Frontal cortex (tissue), 3 donors: ENCODE measurements at regions not wholly inside any gene's neighbourhood (a gene's known extent, or its start where the extent isn't known, plus 50 kb on each side); places are given as distances from the start of the nearest gene placed in this dataset.

Experiments
- DNase-seq, 2 donors: peaks; one replicate each; pipeline ENCODE4 v3.0.0; 2012; ENCODE audit warnings: low spot score in 2 of 2
- FAIRE-seq: peaks from 2 replicates; lab custom pipeline; 2012; peaks lifted over from hg19 to GRCh38; lab: Jason Lieb, UNC
- donor health status: control.
- donor health status: control.
- donor health status: control.

DNA sequence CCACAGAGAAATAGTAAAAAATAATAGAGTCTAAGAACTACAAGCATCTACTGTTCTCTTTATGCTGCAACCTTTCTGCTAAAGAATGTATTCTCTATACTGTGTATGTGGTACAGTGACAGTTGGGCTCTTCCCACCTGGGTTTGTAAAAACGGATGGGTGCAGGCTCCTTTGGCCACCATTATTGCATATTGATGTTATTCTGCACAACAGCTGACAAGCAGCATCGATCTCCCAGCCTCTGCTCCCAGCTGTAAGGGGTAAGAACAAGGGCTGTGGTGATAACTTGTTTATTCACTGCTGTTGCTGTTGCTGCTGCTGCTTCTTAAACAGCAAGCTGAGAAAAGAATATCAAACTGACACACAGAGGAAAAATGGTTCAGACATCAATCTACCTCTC lies 56.1 kb downstream of the KCNRG start:
- FAIRE-seq = no peak
- no peak for DNase-seq

DNA sequence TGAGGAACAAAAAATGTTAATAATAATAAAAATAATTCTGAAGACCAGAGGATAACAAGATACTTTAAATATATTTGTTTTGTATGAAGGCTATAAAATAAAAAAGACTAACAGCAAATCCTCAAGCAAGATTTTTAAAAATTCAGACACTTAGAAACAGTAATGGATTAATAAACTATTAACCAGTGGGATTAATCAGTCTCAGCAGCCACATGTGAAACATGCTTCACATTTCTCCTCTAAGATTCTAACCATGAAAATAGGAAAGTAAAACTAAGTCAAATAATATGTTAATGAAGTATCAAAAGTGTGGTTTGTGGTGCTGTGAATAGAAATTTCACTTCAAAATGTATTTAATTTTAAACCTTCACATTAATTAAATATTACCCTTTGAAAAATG lies 57.4 kb downstream of the KCNRG start:
- FAIRE-seq (no peak), DNase-seq (no peak)

DNA sequence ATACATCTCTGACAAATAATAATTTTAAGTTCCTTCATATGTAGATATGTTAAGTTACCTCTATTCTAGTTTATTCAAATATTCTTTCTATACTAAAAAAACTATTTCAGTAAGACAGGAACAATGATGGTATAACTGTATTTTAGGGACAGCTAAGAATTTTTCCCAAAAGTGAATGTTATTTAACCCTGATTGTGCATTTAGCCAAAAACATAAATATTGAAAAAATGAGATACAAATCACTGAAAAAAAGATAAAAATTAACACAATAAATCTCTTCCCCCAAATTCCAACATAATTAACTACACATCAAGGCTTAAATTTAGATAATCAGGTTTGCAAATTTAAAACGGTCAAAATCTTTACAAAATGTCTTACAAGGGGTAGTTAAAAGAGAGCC lies 58.1 kb downstream of the KCNRG start:
- DNase-seq = no peak
- no peak for FAIRE-seq

GRCh38 chr13:50074843-50075242 lies 59.6 kb downstream of the KCNRG start:
- no peak for FAIRE-seq

DNA sequence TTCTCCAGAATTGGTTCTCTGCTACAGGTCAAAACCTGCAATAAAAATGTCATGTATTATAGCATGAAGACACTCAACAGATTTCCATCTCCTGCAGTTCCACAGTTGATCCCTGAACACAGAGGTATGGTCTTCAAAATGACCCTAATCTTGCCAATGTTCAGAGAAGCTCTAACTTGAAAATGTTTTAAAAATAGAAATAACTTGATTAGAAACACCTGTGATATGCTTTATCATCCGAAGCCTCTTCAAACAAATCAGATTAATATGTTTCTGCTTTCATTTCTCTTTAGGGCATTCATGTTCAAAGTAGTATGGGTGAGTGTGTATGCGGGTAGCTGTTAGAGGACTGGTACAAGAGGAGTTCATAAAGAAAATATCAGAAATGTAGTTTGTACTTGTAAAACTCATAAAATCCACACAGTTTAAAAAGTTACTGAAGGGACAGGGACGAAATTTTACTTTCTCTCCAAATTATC lies 60.4 kb downstream of the KCNRG start:
- FAIRE-seq = no peak
- no peak for DNase-seq

More at GRCh38 chr13:50074843-50075242, 59.6 kb downstream of the KCNRG start:
- no peak for DNase-seq

- FAIRE-seq = no peak
- no peak for DNase-seq
Measured at GRCh38 chr13:50077431-50077830, 62.2 kb downstream of the KCNRG start.

GRCh38 chr13:50078231-50078894 lies 63.1 kb downstream of the KCNRG start:
- FAIRE-seq (no peak), DNase-seq (no peak)

DNA sequence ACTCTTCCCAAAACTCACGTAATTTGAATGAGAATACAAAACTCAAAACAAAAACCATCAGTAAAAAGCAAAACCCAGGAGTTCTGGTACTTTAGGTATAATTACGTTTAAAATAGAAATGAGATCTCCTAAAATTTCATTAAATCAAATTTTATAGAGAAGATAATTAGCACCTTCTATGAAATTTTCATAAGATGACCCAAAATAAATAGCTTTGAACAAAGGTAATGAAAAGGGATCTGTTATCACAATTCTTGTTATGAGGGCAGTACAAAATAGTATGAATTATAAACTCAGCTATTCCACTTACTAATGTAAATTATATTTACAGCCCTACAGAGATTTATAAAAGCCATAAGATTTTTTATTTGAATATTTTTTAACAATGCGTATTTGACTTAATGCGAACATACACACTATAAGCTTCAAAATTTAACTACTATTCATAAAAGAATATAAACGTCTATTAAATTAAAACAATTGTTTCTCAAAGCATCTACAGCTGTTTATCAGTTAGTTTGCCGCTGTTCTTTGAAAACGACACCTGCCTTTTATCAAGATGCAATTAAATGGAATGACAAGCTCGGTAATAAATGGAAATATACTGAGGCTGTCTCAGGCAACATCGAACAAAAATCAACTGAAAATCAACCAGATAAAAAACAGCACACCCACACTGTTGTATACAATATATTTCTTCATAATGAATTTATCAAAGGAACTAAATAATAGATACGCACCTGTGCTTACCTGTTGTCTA lies 63.8 kb downstream of the KCNRG start:
- DNase-seq (no peak), FAIRE-seq (no peak)

DNA sequence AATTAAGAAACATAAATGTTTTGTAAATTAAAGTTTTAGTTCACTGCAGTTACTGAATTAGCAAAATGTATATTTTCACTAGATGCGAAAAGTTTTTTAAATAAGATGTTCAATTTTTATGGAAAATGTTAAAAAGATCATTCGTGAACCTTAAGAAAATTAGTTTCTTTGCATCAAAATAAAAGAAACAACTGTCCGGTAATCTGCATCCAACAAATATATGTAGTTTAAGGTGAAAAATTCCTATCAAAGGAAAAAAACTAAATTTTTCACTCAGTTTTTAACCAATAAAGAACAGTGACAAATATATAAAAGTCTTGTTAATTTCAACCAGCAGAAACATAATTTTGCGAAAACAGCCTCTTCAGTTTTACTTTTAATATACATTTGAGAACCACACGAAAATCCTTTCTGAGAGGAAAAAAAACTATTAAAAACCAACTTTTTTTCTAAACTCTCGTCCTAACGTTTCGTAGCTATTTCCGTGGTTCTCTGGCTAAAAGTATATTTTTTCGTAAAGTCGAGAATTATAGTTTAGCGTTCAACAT lies 64.5 kb downstream of the KCNRG start:
- DNase-seq = no peak

DNA sequence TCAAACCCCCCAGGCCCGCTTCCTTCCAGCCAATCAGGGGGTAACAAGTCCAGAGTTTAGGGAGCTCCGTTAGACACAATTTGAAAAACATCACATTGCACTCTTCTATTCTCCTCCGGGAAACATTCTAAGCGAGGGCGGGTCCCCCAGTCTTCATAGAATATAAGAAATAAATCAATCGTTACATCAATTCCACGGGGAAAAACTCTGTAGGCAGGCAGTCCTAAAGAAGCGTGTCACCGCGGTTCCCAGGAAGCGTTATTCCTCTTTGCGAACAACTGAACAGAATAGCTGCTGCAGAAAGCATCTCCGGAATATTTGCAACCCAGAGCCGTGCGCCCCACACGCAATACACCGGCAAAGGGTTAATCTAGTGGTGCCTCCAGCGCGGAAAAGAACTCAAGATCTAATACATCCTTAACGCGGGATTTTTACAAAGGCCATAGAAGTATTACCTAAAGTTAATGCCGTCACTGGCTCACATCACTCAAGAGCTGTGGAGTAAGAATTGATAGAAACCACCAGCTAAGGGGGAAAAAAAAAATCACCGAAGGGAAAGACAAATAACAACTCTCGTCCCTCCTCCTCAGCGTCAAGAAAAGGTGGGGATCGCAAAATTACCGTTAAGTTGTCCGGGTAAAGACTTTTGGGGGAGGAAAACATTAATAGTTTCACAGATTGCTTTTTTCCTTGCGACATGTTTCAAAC lies 65.1 kb downstream of the KCNRG start:
- FAIRE-seq (no peak), DNase-seq (no peak)

More for the DNA sequence above, 64.5 kb downstream of the KCNRG start:
- FAIRE-seq = peak; percentile 66

DNA sequence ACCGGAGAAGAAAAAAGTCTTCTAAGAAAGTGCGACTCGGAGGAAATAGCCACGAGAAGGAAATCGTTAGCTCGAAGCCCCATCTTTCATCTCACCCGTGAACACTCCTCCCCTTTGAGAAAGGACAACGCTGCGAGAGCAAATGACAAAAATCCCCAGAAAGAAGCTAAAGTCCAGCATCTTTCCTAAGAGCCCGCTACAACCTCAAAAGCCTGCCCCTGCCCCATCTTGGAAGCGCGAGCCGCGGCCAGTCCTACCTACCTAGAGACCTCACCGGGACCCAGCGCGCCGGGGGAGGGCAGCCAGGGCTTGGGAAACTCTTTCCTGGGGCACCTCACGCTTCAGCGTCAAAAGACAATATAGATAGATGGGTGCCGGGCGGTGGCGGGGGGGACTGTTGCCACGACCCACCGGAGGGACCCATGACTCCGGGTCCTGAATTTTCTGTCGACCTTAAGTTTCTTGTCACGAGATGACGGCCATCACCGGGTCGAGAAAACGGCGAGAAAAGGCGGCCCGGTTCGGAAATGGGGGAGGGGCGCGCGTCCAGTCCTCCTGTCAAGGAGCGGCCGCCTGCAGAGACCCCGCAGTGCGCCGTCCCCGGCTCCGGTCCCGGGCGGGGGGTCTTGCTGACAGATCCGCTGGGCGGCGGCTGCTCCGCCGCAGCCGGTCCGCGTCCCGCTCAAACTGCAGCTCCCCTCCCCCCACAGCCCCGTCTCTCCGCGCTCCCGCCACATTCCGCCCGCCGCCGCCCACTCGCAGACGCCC lies 65.9 kb downstream of the KCNRG start:
- DNase-seq (peak; percentile 19 to 23), FAIRE-seq (no peak)

DNA sequence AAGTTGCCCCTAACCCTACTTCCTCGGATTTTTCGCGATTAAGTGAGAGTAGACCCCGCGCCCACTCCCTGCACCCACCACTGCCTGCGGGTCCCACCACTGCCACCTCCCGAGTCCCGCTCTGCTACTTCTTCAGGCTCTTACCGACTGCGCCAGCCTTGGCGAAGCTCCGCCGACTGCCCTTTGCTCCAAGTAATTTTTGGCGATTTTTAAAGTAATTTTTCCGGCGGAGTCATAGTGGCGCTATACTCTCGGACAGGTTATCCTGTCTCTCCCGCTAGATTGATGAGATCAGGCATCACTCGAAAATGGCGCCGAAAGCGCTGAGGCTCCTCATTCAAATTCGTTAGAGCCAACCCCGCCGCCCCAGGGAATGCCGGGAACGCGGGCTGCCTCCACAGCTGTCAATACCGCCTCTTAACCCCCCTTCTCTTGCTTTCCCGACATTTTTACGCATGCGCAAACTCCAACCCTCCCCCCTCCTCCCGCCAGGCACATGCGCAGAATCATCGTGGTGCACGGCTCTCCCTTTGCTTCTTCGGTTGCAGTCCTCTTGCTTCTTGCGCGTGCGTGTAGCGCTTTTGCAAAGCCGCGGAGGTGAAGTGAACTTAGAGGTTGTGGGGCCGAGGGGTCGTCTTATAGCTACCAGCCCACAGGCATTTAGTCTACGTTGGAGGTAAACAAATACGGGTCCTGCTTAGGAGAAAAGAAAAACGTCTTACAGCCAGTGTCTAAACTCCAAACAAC lies 66.6 kb downstream of the KCNRG start:
- FAIRE-seq = peak; percentile 51
- DNase-seq = peak; percentile 82 to 86

GRCh38 chr13:50082426-50083281 lies 67.4 kb downstream of the KCNRG start:
- no peak for FAIRE-seq
- DNase-seq = peak in 1 of 2 donors; percentile 22

- DNase-seq = peak in 1 of 2 donors; percentile 25
- peak; percentile 82 for FAIRE-seq
Measured at GRCh38 chr13:50085063-50085462, 69.8 kb downstream of the KCNRG start.

DNA sequence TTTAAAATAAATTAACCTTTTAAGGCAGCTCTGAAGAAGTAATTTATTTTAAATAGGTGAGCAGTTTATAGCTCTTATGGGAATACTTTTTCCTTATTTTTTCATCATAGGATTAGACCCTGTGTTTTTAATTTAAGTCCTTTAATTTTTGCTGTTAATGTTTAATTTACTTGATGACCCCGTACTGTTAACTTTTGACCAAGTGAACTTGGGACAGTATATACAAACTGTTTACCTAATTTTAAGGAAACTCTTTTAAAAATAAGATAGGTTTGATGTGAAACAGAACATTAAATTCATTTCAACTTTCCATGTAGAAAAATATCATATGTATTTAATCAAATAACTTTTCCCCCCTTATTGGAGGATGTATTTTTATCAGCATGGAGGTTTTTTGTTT lies 74.4 kb downstream of the KCNRG start:
- FAIRE-seq = no peak

DNA sequence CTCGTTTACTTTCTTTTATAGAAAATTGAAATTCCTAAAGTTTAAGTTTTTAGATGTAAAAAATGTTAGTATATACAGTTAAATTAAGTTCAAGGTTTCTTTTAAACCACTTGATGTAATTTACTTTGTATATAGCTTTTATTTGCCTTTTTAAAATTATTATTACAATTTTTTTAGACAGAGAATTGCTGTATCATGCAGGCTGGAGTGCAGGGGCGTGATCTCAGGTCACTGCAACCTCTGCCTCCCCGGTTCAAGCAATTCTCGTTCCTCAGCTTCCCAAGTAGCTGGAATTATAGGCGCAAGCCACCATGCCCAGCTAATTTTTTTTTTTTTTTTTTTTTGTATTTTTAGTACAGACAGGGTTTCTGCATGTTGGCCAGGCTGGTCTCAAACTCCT lies 75.0 kb downstream of the KCNRG start:
- FAIRE-seq = peak; percentile 56
- no peak for DNase-seq

More for the DNA sequence above, 74.4 kb downstream of the KCNRG start:
- DNase-seq = no peak

DNA sequence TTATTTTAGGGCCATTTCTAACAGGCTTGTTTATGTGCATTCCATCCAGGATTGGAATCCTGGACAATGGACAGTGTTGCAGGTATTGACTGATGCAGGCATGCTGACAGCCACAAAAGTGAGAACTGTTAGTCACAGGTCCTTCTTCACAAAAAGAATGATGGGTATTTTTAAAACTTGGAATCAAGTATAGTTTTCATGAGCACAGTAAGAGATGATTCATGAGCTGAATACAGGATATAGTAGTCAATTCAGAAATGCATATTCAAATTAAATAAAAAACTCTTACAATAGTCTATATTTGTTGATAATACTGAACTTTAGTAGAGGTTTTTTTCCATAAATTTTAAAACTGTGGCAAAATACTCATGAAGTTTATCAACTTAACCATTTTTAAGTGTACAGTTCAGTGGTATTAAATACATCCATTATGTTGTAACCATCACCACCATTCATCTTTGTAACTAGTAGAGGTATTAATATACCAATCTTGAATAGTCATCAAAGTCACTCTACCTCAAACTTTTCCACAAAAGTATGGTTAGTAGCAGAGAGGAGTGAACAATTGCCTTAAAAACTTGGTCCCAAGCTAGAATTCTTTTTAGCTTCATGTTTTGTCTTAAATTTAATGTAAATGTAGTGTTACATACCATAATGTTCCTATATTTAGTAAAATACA lies 79.5 kb downstream of the KCNRG start:
- no peak for DNase-seq
- no peak for FAIRE-seq

DNA sequence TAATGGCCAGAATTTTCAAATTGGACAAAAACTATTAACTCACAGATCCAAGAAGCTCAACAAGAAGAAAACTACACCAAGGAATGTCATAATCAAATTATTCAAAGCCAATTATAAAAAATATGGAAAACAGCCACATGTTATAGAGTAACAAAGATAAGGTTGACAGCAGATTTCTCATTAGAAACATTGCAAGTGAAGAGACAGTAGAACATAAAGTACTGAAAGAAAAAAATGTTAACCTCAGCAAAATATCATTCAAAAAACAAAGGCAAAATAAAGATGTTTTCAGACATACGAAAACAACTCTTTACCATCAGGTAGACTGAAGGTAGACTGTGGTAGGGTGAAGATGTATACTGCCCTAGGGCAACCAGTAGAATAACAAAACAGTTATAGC lies 83.4 kb downstream of the KCNRG start:
- DNase-seq (no peak), FAIRE-seq (no peak)
